Lower lobe of right lung (tissue), 2 donors: ENCODE measurements at regions not wholly inside any gene's neighbourhood (a gene's known extent, or its start where the extent isn't known, plus 50 kb on each side); places are given as distances from the start of the nearest gene placed in this dataset.

Experiments
- ATAC-seq, 2 donors: fragments of 200-7000 bp; cut with Tn5 transposase; one replicate each; pipeline ENCODE4 v1.9.1; 2020 to 2022; ENCODE audit warnings: mild to moderate bottlenecking in 2 of 2, moderate library complexity in 2 of 2
- DNase-seq: peaks from one replicate; pipeline ENCODE4 v3.0.0-alpha.2; 2020
- H3K27ac ChIP-seq: fragments of 200-600 bp; one replicate; pipeline ENCODE4 v1.8.0; 2022
- H3K27me3 ChIP-seq: fragments of 200-600 bp; one replicate; pipeline ENCODE4 v1.8.0; 2022; ENCODE audit warnings: low read depth
- H3K36me3 ChIP-seq: fragments of 200-600 bp; one replicate; pipeline ENCODE4 v1.8.0; 2022; ENCODE audit warnings: mild to moderate bottlenecking
- H3K4me1 ChIP-seq: fragments of 200-600 bp; one replicate; pipeline ENCODE4 v1.8.0; 2022
- H3K4me3 ChIP-seq: fragments of 200-600 bp; one replicate; pipeline ENCODE4 v1.8.0; 2022; ENCODE audit warnings: mild to moderate bottlenecking
- H3K9me3 ChIP-seq: fragments of 200-600 bp; one replicate; pipeline ENCODE4 v1.8.0; 2022
- CTCF ChIP-seq: fragments of 200-600 bp; IDR thresholded peaks from one replicate; pipeline ENCODE4 v1.8.0; 2022; ENCODE audit warnings: antibody characterized with exemption, mild to moderate bottlenecking
- intact Hi-C: fragments of 100-400 bp; cut with DNase I; formaldehyde crosslinking; loops from one replicate; pipeline ENCODE4 v1.11.0; 2022
- donor health status: DM: no; HTN: yes; CAD: no; lungs with severe emphysema.

- no peaks in the 10 kb centered on the region for H3K27me3 ChIP-seq
- DNase-seq: no peak
- no peaks in the 10 kb centered on the region for H3K9me3 ChIP-seq
- H3K4me1 ChIP-seq: no peaks in the 10 kb centered on the region
- no peak overlapping the region for H3K27ac ChIP-seq
- ATAC-seq: no peak
- H3K4me3 ChIP-seq: no peak overlapping the region
- H3K36me3 ChIP-seq: no peaks in the 10 kb centered on the region
- TF ChIP-seq CTCF: no peak
- intact Hi-C loops: no loop called here
Observed at GRCh38 chr1:79811173-79811572, 804.6 kb upstream of the ADGRL4 start.

GRCh38 chr1:79808816-79809475 is 802.4 kb upstream of the ADGRL4 start:
- no peak for TF ChIP-seq CTCF
- intact Hi-C loops: no loop called here
- no peaks in the 10 kb centered on the region for H3K9me3 ChIP-seq
- no peaks in the 10 kb centered on the region for H3K4me1 ChIP-seq
- H3K4me3 ChIP-seq: no peak overlapping the region
- DNase-seq (no peak), ATAC-seq (no peak)
- no peaks in the 10 kb centered on the region for H3K36me3 ChIP-seq
- no peak overlapping the region for H3K27ac ChIP-seq
- H3K27me3 ChIP-seq: no peaks in the 10 kb centered on the region

- H3K9me3 ChIP-seq: no peaks in the 10 kb centered on the region
- DNase-seq: no peak
- H3K36me3 ChIP-seq: no peaks in the 10 kb centered on the region
- H3K27me3 ChIP-seq: no peaks in the 10 kb centered on the region
- H3K27ac ChIP-seq: no peak overlapping the region
- ATAC-seq: no peak
- TF ChIP-seq CTCF: no peak
- no peaks in the 10 kb centered on the region for H3K4me1 ChIP-seq
- no peak overlapping the region for H3K4me3 ChIP-seq
- intact Hi-C loops: no loop called here
Observed at GRCh38 chr1:79807816-79808215, 801.3 kb upstream of the ADGRL4 start.

- H3K4me1 ChIP-seq: no peaks in the 10 kb centered on the region
- ATAC-seq (no peak), DNase-seq (no peak)
- no peak overlapping the region for H3K27ac ChIP-seq
- H3K36me3 ChIP-seq: no peaks in the 10 kb centered on the region
- no peaks in the 10 kb centered on the region for H3K27me3 ChIP-seq
- TF ChIP-seq CTCF: no peak
- intact Hi-C loops: no loop called here
- H3K9me3 ChIP-seq: peaks cover 9% of the 10 kb centered on the region
- H3K4me3 ChIP-seq: no peak overlapping the region
Observed at GRCh38 chr1:79797487-79797886, 791.0 kb upstream of the ADGRL4 start.

GRCh38 chr1:79796434-79796833 is 789.9 kb upstream of the ADGRL4 start:
- Histone ChIP-seq H3K4me1 (no peaks in the 10 kb centered on the region), H3K4me3 (no peak overlapping the region), H3K9me3 (peaks cover 9% of the 10 kb centered on the region), H3K27ac (no peak overlapping the region), H3K27me3 (no peaks in the 10 kb centered on the region), H3K36me3 (no peaks in the 10 kb centered on the region)
- no peak for TF ChIP-seq CTCF
- DNase-seq (no peak), ATAC-seq (no peak)
- intact Hi-C loops: no loop called here
